A549 (cell line): ENCODE measurements at regions not wholly inside any gene's neighbourhood (a gene's known extent, or its start where the extent isn't known, plus 50 kb on each side); places are given as distances from the start of the nearest gene placed in this dataset.

ENCODE experiments used
- CBX2 ChIP-seq: fragments of 200-600 bp; sonication (generic); IDR thresholded peaks from 2 replicates; pipeline ENCODE4 v1.6.1; 2016; ENCODE audit warnings: low read depth, mild to moderate bottlenecking, borderline replicate concordance
- EP300 ChIP-seq, 2 experiments: fragments of >200 bp; sonication (Bioruptor Twin); formaldehyde crosslinking; IDR thresholded peaks; 2 replicates in 1 of 2; 3 replicates in 1 of 2; pipeline ENCODE4 v1.6.1; 2016 to 2017
- HMGXB4 ChIP-seq: fragments of 250-450 bp; sonication (Bioruptor Pico); IDR thresholded peaks from 2 replicates; pipeline ENCODE4 v1.5.0; 2021; ENCODE audit warnings: mild to moderate bottlenecking, moderate library complexity, borderline replicate concordance
- JUN ChIP-seq, 2 experiments: fragments of >200 bp; sonication (Bioruptor Twin); formaldehyde crosslinking; IDR thresholded peaks; 2 replicates in 1 of 2; 3 replicates in 1 of 2; pipeline ENCODE4 v1.6.1; 2016 to 2017
- KDM1A ChIP-seq: fragments of 200-600 bp; sonication (generic); IDR thresholded peaks from 2 replicates; pipeline ENCODE4 v1.6.1; 2016; ENCODE audit warnings: low read depth, mild to moderate bottlenecking
- POLR2A ChIP-seq: IDR thresholded peaks from 2 replicates; pipeline ENCODE4 v1.6.1; 2012; ENCODE audit warnings: mild to moderate bottlenecking, low read length
- TF ChIP-seq, protein P1 (sequence below): fragments of >200 bp; sonication (Bioruptor Twin); formaldehyde crosslinking; IDR thresholded peaks from 3 replicates; pipeline ENCODE4 v1.5.1; 2016
- TF ChIP-seq, protein P2 (sequence below): fragments of 450-650 bp; IDR thresholded peaks from 2 replicates; pipeline ENCODE4 v1.6.1; 2014; ENCODE audit warnings: antibody characterized with exemption

GRCh38 chr2:188909036-188909435, 65.1 kb upstream of the COL3A1 start:
- no peak for TF ChIP-seq HMGXB4
- no peak for TF ChIP-seq CBX2
- TF ChIP-seq POLR2A, result no peak
- TF ChIP-seq, protein P1, sequence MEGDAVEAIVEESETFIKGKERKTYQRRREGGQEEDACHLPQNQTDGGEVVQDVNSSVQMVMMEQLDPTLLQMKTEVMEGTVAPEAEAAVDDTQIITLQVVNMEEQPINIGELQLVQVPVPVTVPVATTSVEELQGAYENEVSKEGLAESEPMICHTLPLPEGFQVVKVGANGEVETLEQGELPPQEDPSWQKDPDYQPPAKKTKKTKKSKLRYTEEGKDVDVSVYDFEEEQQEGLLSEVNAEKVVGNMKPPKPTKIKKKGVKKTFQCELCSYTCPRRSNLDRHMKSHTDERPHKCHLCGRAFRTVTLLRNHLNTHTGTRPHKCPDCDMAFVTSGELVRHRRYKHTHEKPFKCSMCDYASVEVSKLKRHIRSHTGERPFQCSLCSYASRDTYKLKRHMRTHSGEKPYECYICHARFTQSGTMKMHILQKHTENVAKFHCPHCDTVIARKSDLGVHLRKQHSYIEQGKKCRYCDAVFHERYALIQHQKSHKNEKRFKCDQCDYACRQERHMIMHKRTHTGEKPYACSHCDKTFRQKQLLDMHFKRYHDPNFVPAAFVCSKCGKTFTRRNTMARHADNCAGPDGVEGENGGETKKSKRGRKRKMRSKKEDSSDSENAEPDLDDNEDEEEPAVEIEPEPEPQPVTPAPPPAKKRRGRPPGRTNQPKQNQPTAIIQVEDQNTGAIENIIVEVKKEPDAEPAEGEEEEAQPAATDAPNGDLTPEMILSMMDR, result no peak
- TF ChIP-seq KDM1A, result no peak
- no peak for TF ChIP-seq JUN (IDR thresholded peaks at IDR 0.05)
- TF ChIP-seq, protein P2, sequence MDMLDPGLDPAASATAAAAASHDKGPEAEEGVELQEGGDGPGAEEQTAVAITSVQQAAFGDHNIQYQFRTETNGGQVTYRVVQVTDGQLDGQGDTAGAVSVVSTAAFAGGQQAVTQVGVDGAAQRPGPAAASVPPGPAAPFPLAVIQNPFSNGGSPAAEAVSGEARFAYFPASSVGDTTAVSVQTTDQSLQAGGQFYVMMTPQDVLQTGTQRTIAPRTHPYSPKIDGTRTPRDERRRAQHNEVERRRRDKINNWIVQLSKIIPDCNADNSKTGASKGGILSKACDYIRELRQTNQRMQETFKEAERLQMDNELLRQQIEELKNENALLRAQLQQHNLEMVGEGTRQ, result no peak
- no peak for TF ChIP-seq EP300 (IDR thresholded peaks at IDR 0.05)
